ENCODE measurements at regions not wholly inside any gene's neighbourhood (a gene's known extent, or its start where the extent isn't known, plus 50 kb on each side); places are given as distances from the start of the nearest gene placed in this dataset.

- no peak for DNase-seq (ENCODE audit: low read depth)
- no peak for TF ChIP-seq CTCF (IDR thresholded peaks at IDR 0.05; ENCODE audit: low read length, missing control alignments)
Measured at GRCh38 chr7:45253368-45253767, 95.8 kb downstream of the RAMP3 start.

GRCh38 chr7:45255187-45255586, 97.6 kb downstream of the RAMP3 start:
- DNase-seq (ENCODE audit: low read depth) = no peak
- TF ChIP-seq CTCF (IDR thresholded peaks at IDR 0.05; ENCODE audit: low read length, missing control alignments) = no peak
- H3K4me3 ChIP-seq (replicated peaks; ENCODE audit: low read depth, low read length) = no peak overlapping the region

More at GRCh38 chr7:45253368-45253767, 95.8 kb downstream of the RAMP3 start:
- H3K4me3 ChIP-seq (replicated peaks; ENCODE audit: low read depth, low read length) = no peak overlapping the region

- no peak for TF ChIP-seq CTCF (IDR thresholded peaks at IDR 0.05; ENCODE audit: low read length, missing control alignments)
- no peak overlapping the region for H3K4me3 ChIP-seq (replicated peaks; ENCODE audit: low read depth, low read length)
- no peak for DNase-seq (ENCODE audit: low read depth)
Measured at GRCh38 chr7:45256309-45256708, 98.7 kb downstream of the RAMP3 start.

- no peak for TF ChIP-seq CTCF (IDR thresholded peaks at IDR 0.05; ENCODE audit: low read length, missing control alignments)
- H3K4me3 ChIP-seq (replicated peaks; ENCODE audit: low read depth, low read length) = no peak overlapping the region
- DNase-seq (ENCODE audit: low read depth) = no peak
Measured at GRCh38 chr7:45256775-45257174, 99.2 kb downstream of the RAMP3 start.

GRCh38 chr7:45257284-45257683, 99.7 kb downstream of the RAMP3 start:
- TF ChIP-seq CTCF (IDR thresholded peaks at IDR 0.05; ENCODE audit: low read length, missing control alignments) = no peak
- H3K4me3 ChIP-seq (replicated peaks; ENCODE audit: low read depth, low read length) = no peak overlapping the region
- no peak for DNase-seq (ENCODE audit: low read depth)

GRCh38 chr7:45258533-45259226, 101.1 kb downstream of the RAMP3 start:
- no peak overlapping the region for H3K4me3 ChIP-seq (replicated peaks; ENCODE audit: low read depth, low read length)
- DNase-seq (ENCODE audit: low read depth) = no peak
- TF ChIP-seq CTCF (IDR thresholded peaks at IDR 0.05; ENCODE audit: low read length, missing control alignments) = no peak

GRCh38 chr7:45259227-45259596, 101.6 kb downstream of the RAMP3 start:
- no peak overlapping the region for H3K4me3 ChIP-seq (replicated peaks; ENCODE audit: low read depth, low read length)
- TF ChIP-seq CTCF (IDR thresholded peaks at IDR 0.05; ENCODE audit: low read length, missing control alignments) = no peak
- no peak for DNase-seq (ENCODE audit: low read depth)
